ENCODE measurements at regions not wholly inside any gene's neighbourhood (a gene's known extent, or its start where the extent isn't known, plus 50 kb on each side); places are given as distances from the start of the nearest gene placed in this dataset.

DNA sequence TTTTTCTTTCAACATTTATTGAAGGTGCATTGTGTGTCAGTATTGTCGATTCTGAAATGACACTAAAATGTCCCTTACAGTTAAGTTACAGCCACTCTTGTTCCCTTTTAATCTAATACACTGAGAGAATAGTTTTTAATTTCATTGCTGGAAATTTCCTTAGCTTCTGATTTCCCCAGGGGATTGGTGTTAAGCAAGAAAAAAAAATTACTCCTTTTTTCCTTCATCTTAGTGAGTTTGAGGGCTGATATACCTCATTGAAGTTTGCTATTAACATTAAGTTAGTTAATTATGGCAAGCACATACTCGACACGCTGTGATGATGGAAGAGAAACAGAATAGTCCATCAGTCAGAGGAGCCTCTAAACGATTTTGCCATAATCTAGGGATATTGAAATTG, 57.0 kb upstream of the EXOC4 start:
- intact Hi-C loops (cut with micrococcal nuclease): no loop called here
- no peak for DNase-seq (ENCODE audit: unreplicated experiment)
- no TSS peak for BruUV-seq (replicated peaks)
- H3K27me3 Mint-ChIP-seq (ENCODE audit: insufficient read depth, unreplicated experiment): peaks cover 17% of the 10 kb centered on the region
- no peak overlapping the region for H3K27ac Mint-ChIP-seq (ENCODE audit: low read depth, unreplicated experiment)
- ChIA-PET CTCF (interaction anchor here (0.6 kb wide), 1 partner anchor 241 kb away, joined by 3 read pairs; no protein-coding TSS in a partner anchor), POLR2A (no interaction called here)
- TF ChIP-seq, protein P1, sequence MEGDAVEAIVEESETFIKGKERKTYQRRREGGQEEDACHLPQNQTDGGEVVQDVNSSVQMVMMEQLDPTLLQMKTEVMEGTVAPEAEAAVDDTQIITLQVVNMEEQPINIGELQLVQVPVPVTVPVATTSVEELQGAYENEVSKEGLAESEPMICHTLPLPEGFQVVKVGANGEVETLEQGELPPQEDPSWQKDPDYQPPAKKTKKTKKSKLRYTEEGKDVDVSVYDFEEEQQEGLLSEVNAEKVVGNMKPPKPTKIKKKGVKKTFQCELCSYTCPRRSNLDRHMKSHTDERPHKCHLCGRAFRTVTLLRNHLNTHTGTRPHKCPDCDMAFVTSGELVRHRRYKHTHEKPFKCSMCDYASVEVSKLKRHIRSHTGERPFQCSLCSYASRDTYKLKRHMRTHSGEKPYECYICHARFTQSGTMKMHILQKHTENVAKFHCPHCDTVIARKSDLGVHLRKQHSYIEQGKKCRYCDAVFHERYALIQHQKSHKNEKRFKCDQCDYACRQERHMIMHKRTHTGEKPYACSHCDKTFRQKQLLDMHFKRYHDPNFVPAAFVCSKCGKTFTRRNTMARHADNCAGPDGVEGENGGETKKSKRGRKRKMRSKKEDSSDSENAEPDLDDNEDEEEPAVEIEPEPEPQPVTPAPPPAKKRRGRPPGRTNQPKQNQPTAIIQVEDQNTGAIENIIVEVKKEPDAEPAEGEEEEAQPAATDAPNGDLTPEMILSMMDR (IDR thresholded peaks at IDR 0.05; ENCODE audit: unreplicated experiment): no peak
- no peaks in the 10 kb centered on the region for H3K36me3 Mint-ChIP-seq (ENCODE audit: insufficient read depth, unreplicated experiment)
- no peaks in the 10 kb centered on the region for H3K4me1 Mint-ChIP-seq (ENCODE audit: insufficient read depth, unreplicated experiment)
- H3K4me3 Mint-ChIP-seq (ENCODE audit: unreplicated experiment): no peak overlapping the region
- no peaks in the 10 kb centered on the region for H3K9me3 Mint-ChIP-seq (ENCODE audit: unreplicated experiment)

DNA sequence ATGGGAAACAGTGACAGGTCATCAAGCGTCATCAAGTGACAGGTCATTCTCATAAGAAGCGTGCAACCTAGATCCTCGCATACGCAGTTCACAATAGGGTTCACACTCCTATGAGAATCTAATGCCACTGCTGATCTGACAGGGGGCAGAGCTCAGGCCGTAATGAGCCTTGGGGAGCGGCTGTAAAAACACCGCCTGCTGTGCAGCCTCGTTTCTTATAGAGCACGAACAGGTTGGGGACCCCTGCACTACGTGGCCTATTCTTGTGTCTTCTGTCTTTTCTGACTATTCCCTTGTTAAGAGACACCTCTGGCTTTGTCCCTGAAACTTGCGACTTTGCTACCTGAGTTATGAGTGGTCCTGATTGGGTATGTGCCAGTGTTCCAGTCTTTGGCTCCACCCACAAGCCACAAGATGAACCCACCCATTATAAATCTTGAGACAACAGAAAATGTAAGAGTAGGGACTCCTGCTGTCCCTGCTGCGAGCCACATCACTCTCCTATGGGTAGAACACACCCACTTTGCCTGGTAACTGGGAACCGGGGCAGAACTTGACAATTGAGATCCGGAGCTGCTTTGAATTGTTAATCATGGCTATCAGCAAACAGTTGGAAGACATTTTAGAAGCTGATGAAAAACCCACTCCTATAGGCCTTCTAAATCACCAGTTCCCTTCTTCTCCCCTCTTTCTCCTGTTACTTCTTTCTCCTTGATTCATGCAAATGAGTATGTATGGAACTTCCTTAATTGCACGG, 55.8 kb upstream of the EXOC4 start:
- intact Hi-C loops (cut with micrococcal nuclease): no loop called here
- ChIA-PET CTCF (interaction anchor here (0.6 to 0.7 kb wide), 2 partner anchors 9 to 14 kb away, joined by 4 read pairs; no protein-coding TSS in a partner anchor), POLR2A (interaction anchor here (0.6 kb wide), 1 partner anchor 318 kb away, joined by 3 read pairs; no protein-coding TSS in a partner anchor)
- peaks cover 5% of the 10 kb centered on the region for H3K27me3 Mint-ChIP-seq (ENCODE audit: insufficient read depth, unreplicated experiment)
- no peaks in the 10 kb centered on the region for H3K4me1 Mint-ChIP-seq (ENCODE audit: insufficient read depth, unreplicated experiment)
- H3K9me3 Mint-ChIP-seq (ENCODE audit: unreplicated experiment): no peaks in the 10 kb centered on the region
- no peak overlapping the region for H3K4me3 Mint-ChIP-seq (ENCODE audit: unreplicated experiment)
- no peaks in the 10 kb centered on the region for H3K36me3 Mint-ChIP-seq (ENCODE audit: insufficient read depth, unreplicated experiment)
- no peak for DNase-seq (ENCODE audit: unreplicated experiment)
- TF ChIP-seq, protein P1 (IDR thresholded peaks at IDR 0.05; ENCODE audit: unreplicated experiment): no peak
- no peak overlapping the region for H3K27ac Mint-ChIP-seq (ENCODE audit: low read depth, unreplicated experiment)
- BruUV-seq (replicated peaks): no TSS peak

DNA sequence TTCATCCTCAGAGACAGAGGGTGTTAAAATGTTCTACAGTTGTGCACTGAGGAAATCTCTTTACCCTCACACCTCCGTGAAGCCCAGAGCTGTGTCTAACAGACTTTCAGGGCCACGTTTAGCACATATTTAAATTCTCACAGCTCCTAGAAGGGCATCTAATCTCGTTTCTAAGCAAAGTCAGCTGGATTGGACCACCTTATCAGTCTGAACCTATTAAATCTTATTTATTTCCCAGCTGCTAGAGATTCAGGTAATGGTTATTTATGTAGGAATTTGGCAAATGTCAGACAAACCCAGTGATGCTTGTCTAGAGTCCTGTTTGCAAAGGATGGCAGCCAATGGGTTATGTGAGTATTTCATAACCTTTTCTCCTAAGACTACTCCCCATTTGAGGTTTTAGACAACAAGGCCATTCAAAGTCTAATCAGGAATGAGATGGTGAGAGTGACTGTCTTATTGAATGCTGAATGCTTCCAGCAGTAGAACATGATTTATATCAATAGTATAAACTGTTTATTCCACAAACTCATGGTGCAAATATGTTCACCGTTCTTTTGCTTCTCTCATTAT, 54.8 kb upstream of the EXOC4 start:
- ChIA-PET POLR2A (no interaction called here), CTCF (interaction anchor here (0.6 to 0.7 kb wide), 2 partner anchors 36 to 53 kb away, joined by 3 to 4 read pairs; no protein-coding TSS in a partner anchor)
- H3K4me3 Mint-ChIP-seq (ENCODE audit: unreplicated experiment): no peak overlapping the region
- no TSS peak for BruUV-seq (replicated peaks)
- H3K27me3 Mint-ChIP-seq (ENCODE audit: insufficient read depth, unreplicated experiment): no peaks in the 10 kb centered on the region
- H3K36me3 Mint-ChIP-seq (ENCODE audit: insufficient read depth, unreplicated experiment): no peaks in the 10 kb centered on the region
- DNase-seq (ENCODE audit: unreplicated experiment): no peak
- no peak overlapping the region for H3K27ac Mint-ChIP-seq (ENCODE audit: low read depth, unreplicated experiment)
- no peaks in the 10 kb centered on the region for H3K9me3 Mint-ChIP-seq (ENCODE audit: unreplicated experiment)
- TF ChIP-seq, protein P1 (IDR thresholded peaks at IDR 0.05; ENCODE audit: unreplicated experiment): no peak
- H3K4me1 Mint-ChIP-seq (ENCODE audit: insufficient read depth, unreplicated experiment): no peaks in the 10 kb centered on the region
- intact Hi-C loops (cut with micrococcal nuclease): no loop called here

DNA sequence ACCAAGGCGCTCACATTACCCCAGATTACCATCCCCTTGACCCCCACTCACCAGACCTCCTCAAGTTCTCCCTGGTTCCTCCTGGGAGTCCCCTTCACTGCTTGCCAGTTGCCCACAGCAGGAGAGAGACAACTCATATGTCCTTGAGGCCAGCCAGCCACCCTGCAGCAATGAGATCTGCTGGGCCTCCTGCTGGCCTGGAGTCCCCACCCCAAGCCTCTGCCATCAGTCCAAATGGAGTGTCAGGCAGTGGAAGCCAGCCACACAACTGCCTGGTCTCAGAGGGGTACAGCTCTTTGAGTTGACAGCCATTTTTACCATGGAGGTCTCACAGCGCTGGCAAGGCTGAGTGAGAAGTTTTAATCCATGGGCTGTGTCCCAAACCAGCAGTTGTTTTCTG, 53.0 kb upstream of the EXOC4 start:
- BruUV-seq (replicated peaks): no TSS peak
- no peak overlapping the region for H3K4me3 Mint-ChIP-seq (ENCODE audit: unreplicated experiment)
- H3K27ac Mint-ChIP-seq (ENCODE audit: low read depth, unreplicated experiment): no peak overlapping the region
- ChIA-PET CTCF (interaction anchor here (0.6 kb wide), 2 partner anchors 34 to 1110 kb away, joined by 3 read pairs; no protein-coding TSS in a partner anchor), POLR2A (no interaction called here)
- DNase-seq (ENCODE audit: unreplicated experiment): no peak
- TF ChIP-seq, protein P1 (IDR thresholded peaks at IDR 0.05; ENCODE audit: unreplicated experiment): no peak
- no peaks in the 10 kb centered on the region for H3K4me1 Mint-ChIP-seq (ENCODE audit: insufficient read depth, unreplicated experiment)
- no peaks in the 10 kb centered on the region for H3K9me3 Mint-ChIP-seq (ENCODE audit: unreplicated experiment)
- no peaks in the 10 kb centered on the region for H3K36me3 Mint-ChIP-seq (ENCODE audit: insufficient read depth, unreplicated experiment)
- H3K27me3 Mint-ChIP-seq (ENCODE audit: insufficient read depth, unreplicated experiment): no peaks in the 10 kb centered on the region
- intact Hi-C loops (cut with micrococcal nuclease): no loop called here
